Endothelial cell (in vitro differentiated cells): ENCODE measurements at regions not wholly inside any gene's neighbourhood (a gene's known extent, or its start where the extent isn't known, plus 50 kb on each side); places are given as distances from the start of the nearest gene placed in this dataset.
"Not testable (repeated sequence)": the region's sequence is repeated elsewhere in the genome, so short reads cannot be mapped to it uniquely, and the experiment has no call there.

Source experiments
- DNase-seq: peaks from one replicate; pipeline ENCODE4 v3.0.0; 2021; ENCODE audit warnings: low spot score
- H3K27ac Mint-ChIP-seq: one replicate; pipeline ENCODE4 v1.8.0; 2021; ENCODE audit warnings: mixed read lengths, inconsistent platforms; ENCODE audit not compliant: unreplicated experiment
- H3K27me3 Mint-ChIP-seq: one replicate; pipeline ENCODE4 v1.8.0; 2021; ENCODE audit warnings: mild to moderate bottlenecking, moderate library complexity, mixed read lengths, inconsistent platforms; ENCODE audit not compliant: unreplicated experiment
- H3K36me3 Mint-ChIP-seq: one replicate; pipeline ENCODE4 v1.8.0; 2021; ENCODE audit warnings: mild to moderate bottlenecking, low read depth, mixed read lengths, inconsistent platforms; ENCODE audit not compliant: unreplicated experiment
- H3K4me1 Mint-ChIP-seq: one replicate; pipeline ENCODE4 v1.8.0; 2021; ENCODE audit warnings: mild to moderate bottlenecking, mixed read lengths, inconsistent platforms; ENCODE audit not compliant: unreplicated experiment
- H3K4me3 Mint-ChIP-seq: one replicate; pipeline ENCODE4 v1.8.0; 2021; ENCODE audit warnings: mild to moderate bottlenecking, mixed read lengths, inconsistent platforms; ENCODE audit not compliant: unreplicated experiment
- H3K9me3 Mint-ChIP-seq: one replicate; pipeline ENCODE4 v1.8.0; 2021; ENCODE audit warnings: mixed read lengths, inconsistent platforms; ENCODE audit not compliant: unreplicated experiment
- CTCF ChIP-seq: fragments of 200-600 bp; sonication (generic); IDR thresholded peaks from one replicate; pipeline ENCODE4 v1.5.0; 2021; ENCODE audit warnings: antibody characterized with exemption; ENCODE audit not compliant: unreplicated experiment

GRCh38 chr13:22944378-22944777 lies 236.4 kb upstream of the SGCG start:
- H3K27me3 Mint-ChIP-seq = peaks cover 7% of the 10 kb centered on the region
- H3K27ac Mint-ChIP-seq = peak overlapping the region; percentile 22
- no peak for TF ChIP-seq CTCF
- H3K9me3 Mint-ChIP-seq = no peaks in the 10 kb centered on the region
- no peak overlapping the region for H3K4me3 Mint-ChIP-seq
- peaks cover 3% of the 10 kb centered on the region for H3K36me3 Mint-ChIP-seq
- no peaks in the 10 kb centered on the region for H3K4me1 Mint-ChIP-seq
- no peak for DNase-seq

GRCh38 chr13:22945321-22946226 lies 235.2 kb upstream of the SGCG start:
- peaks cover 4% of the 10 kb centered on the region for H3K27me3 Mint-ChIP-seq

DNA sequence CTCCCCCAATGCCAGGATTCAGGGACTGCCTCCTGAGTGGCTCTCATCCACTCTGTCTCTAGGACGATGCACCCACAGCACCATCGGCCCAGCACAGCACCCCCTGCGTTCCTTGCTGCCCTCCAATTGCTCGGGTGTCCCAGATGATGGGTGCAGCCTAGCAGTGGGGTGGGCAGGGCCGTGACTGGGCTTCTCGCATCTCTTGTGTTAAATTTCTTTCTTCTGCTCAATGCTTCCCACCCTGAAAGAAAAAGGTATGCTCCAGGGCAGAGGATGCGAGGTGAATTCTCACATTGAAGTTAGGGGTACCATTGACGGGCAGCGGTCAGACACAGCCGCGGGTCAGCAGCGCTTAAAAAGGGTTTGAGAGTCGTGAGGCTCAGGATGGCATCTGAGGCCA lies 232.4 kb upstream of the SGCG start:
- DNase-seq = no peak
- Mint-ChIP-seq H3K27me3 (peaks cover 2% of the 10 kb centered on the region), H3K27ac (no peak overlapping the region), H3K9me3 (no peaks in the 10 kb centered on the region), H3K4me3 (no peak overlapping the region), H3K4me1 (no peaks in the 10 kb centered on the region), H3K36me3 (peaks cover 3% of the 10 kb centered on the region)
- no peak for TF ChIP-seq CTCF

More at GRCh38 chr13:22945321-22946226, 235.2 kb upstream of the SGCG start:
- DNase-seq = no peak
- no peaks in the 10 kb centered on the region for H3K4me1 Mint-ChIP-seq
- peaks cover 3% of the 10 kb centered on the region for H3K36me3 Mint-ChIP-seq
- no peak overlapping the region for H3K27ac Mint-ChIP-seq
- H3K9me3 Mint-ChIP-seq = no peaks in the 10 kb centered on the region
- no peak for TF ChIP-seq CTCF
- H3K4me3 Mint-ChIP-seq = no peak overlapping the region

GRCh38 chr13:22952018-22952417 lies 228.8 kb upstream of the SGCG start:
- H3K4me1 Mint-ChIP-seq = not testable (repeated sequence)

GRCh38 chr13:22955147-22955546 lies 225.6 kb upstream of the SGCG start:
- H3K4me3 Mint-ChIP-seq, H3K27me3 Mint-ChIP-seq, DNase-seq, H3K36me3 Mint-ChIP-seq, H3K9me3 Mint-ChIP-seq, H3K27ac Mint-ChIP-seq, H3K4me1 Mint-ChIP-seq: not testable (repeated sequence)

More at GRCh38 chr13:22952018-22952417, 228.8 kb upstream of the SGCG start:
- H3K36me3 Mint-ChIP-seq, H3K27me3 Mint-ChIP-seq, DNase-seq, H3K4me3 Mint-ChIP-seq, H3K9me3 Mint-ChIP-seq, H3K27ac Mint-ChIP-seq: not testable (repeated sequence)

DNA sequence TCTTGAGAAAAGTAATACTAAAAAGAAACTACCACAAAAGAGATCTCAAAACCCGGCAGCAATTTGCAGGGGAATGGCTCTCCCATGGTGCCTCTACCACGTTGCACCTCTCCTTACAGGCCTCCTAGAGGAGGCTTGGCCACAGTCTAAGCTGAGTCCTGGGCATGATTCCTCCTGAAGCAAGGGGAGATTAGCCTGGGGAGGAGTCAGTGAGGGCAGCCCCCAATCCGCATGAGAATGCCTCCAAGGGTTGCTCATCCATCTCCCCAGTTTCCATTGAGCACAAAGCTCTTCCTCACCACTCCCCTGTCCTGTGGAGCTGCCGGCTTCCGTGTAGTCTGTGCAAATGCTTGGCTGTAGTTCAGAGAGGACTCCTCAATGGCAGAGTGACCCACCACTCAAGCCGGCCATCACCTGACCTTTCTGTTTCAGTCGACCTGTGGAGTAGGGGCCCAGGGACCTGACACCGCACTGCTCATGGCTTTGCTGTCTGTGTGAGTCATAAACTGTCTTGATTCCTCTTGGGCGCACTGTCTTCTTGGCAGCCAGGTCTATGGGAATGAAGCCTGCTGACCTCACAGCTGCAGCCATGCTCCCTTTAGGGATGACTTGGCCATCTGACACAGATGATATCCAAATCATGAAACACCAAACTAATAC lies 224.2 kb upstream of the SGCG start:
- H3K27ac Mint-ChIP-seq, H3K4me1 Mint-ChIP-seq, H3K9me3 Mint-ChIP-seq, H3K36me3 Mint-ChIP-seq, H3K27me3 Mint-ChIP-seq, DNase-seq, H3K4me3 Mint-ChIP-seq: not testable (repeated sequence)

- not testable (repeated sequence) for H3K4me1 Mint-ChIP-seq, H3K36me3 Mint-ChIP-seq, H3K4me3 Mint-ChIP-seq, H3K9me3 Mint-ChIP-seq, H3K27ac Mint-ChIP-seq, DNase-seq, H3K27me3 Mint-ChIP-seq
These were observed 220.9 kb upstream of the SGCG start for GRCh38 chr13:22959859-22960258.
